A549 (cell line): ENCODE measurements at regions not wholly inside any gene's neighbourhood (a gene's known extent, or its start where the extent isn't known, plus 50 kb on each side); places are given as distances from the start of the nearest gene placed in this dataset.

Experiments
- CHD2 ChIP-seq: fragments of 150-350 bp; IDR thresholded peaks from 2 replicates; pipeline ENCODE4 v1.6.1; 2014; ENCODE audit warnings: low read length; ENCODE audit not compliant: partially characterized antibody
- HEYL ChIP-seq: fragments of 250-450 bp; sonication (Bioruptor Pico); IDR thresholded peaks from 2 replicates; pipeline ENCODE4 v1.8.0; 2021; ENCODE audit warnings: mild to moderate bottlenecking, moderate library complexity
- JUN ChIP-seq, 2 experiments: fragments of >200 bp; sonication (Bioruptor Twin); formaldehyde crosslinking; IDR thresholded peaks; 2 replicates in 1 of 2; 3 replicates in 1 of 2; pipeline ENCODE4 v1.6.1; 2016 to 2017
- NR3C1 ChIP-seq: fragments of >200 bp; sonication (Bioruptor Twin); formaldehyde crosslinking; IDR thresholded peaks from 3 replicates; pipeline ENCODE4 v1.6.1; 2017
- POLR2A ChIP-seq: IDR thresholded peaks from 2 replicates; pipeline ENCODE4 v1.6.1; 2012; ENCODE audit warnings: mild to moderate bottlenecking, low read length
- POLR2AphosphoS2 ChIP-seq: conservative IDR thresholded peaks from 2 replicates; pipeline ENCODE4 v1.6.1; 2012; ENCODE audit warnings: low read length, improper control_type of control experiment, inconsistent platforms
- RARB ChIP-seq: fragments of 250-450 bp; sonication (Bioruptor Pico); IDR thresholded peaks from 2 replicates; pipeline ENCODE4 v1.8.0; 2021; ENCODE audit warnings: mild to moderate bottlenecking, moderate library complexity
- RCOR1 ChIP-seq: fragments of 150-350 bp; IDR thresholded peaks from 2 replicates; pipeline ENCODE4 v1.6.1; 2014; ENCODE audit warnings: antibody characterized with exemption, low read length, low read depth
- TP53 ChIP-seq: fragments of 250-450 bp; sonication (Bioruptor Pico); IDR thresholded peaks from 2 replicates; pipeline ENCODE4 v1.5.0; 2021; ENCODE audit warnings: mild to moderate bottlenecking, moderate library complexity
- TF ChIP-seq, protein P1 (sequence below): fragments of >200 bp; sonication (Bioruptor Twin); formaldehyde crosslinking; IDR thresholded peaks from 3 replicates; pipeline ENCODE4 v1.5.1; 2016
- TF ChIP-seq, protein P2 (sequence below): IDR thresholded peaks from 2 replicates; pipeline ENCODE4 v1.6.1; 2012
- TF ChIP-seq, protein P3 (sequence below): fragments of 200-600 bp; sonication (generic); IDR thresholded peaks from 2 replicates; pipeline ENCODE4 v1.6.1; 2016; ENCODE audit warnings: antibody characterized with exemption, mild to moderate bottlenecking, moderate library complexity
- TF ChIP-seq, protein P4 (sequence below): IDR thresholded peaks from 2 replicates; pipeline ENCODE4 v1.6.1; 2012

DNA sequence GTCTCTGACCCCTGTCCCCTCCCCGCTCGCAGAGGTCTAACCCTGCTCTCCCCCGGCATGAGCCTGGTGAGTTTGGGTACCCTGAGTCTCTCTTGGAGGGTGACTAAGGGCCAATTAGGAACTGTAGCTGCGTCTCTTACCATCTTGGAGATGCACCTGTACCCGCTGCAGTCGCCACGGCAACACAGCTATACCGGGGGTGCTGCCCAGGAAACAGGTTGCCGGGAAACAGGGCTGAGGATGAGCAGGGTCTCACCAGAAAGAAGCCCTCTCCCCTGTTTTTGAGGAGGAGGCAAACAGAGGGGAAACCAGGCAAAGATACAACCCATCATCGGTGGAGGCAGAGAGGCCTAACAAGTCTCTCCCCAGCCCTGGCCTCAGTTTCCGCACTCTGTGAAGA lies 140.2 kb downstream of the TMEM132E start:
- no peak for TF ChIP-seq RARB (CRISPR knock-in tag)
- no peak for TF ChIP-seq POLR2A
- TF ChIP-seq JUN (IDR thresholded peaks at IDR 0.05), result no peak
- TF ChIP-seq, protein P1, sequence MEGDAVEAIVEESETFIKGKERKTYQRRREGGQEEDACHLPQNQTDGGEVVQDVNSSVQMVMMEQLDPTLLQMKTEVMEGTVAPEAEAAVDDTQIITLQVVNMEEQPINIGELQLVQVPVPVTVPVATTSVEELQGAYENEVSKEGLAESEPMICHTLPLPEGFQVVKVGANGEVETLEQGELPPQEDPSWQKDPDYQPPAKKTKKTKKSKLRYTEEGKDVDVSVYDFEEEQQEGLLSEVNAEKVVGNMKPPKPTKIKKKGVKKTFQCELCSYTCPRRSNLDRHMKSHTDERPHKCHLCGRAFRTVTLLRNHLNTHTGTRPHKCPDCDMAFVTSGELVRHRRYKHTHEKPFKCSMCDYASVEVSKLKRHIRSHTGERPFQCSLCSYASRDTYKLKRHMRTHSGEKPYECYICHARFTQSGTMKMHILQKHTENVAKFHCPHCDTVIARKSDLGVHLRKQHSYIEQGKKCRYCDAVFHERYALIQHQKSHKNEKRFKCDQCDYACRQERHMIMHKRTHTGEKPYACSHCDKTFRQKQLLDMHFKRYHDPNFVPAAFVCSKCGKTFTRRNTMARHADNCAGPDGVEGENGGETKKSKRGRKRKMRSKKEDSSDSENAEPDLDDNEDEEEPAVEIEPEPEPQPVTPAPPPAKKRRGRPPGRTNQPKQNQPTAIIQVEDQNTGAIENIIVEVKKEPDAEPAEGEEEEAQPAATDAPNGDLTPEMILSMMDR, result no peak
- no peak for TF ChIP-seq HEYL (CRISPR knock-in tag)
- no peak for TF ChIP-seq RCOR1
- TF ChIP-seq TP53 (CRISPR knock-in tag), result no peak
- TF ChIP-seq CHD2, result no peak
- TF ChIP-seq, protein P2, sequence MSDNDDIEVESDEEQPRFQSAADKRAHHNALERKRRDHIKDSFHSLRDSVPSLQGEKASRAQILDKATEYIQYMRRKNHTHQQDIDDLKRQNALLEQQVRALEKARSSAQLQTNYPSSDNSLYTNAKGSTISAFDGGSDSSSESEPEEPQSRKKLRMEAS, result no peak
- TF ChIP-seq POLR2AphosphoS2, result no peak
- TF ChIP-seq, protein P3, sequence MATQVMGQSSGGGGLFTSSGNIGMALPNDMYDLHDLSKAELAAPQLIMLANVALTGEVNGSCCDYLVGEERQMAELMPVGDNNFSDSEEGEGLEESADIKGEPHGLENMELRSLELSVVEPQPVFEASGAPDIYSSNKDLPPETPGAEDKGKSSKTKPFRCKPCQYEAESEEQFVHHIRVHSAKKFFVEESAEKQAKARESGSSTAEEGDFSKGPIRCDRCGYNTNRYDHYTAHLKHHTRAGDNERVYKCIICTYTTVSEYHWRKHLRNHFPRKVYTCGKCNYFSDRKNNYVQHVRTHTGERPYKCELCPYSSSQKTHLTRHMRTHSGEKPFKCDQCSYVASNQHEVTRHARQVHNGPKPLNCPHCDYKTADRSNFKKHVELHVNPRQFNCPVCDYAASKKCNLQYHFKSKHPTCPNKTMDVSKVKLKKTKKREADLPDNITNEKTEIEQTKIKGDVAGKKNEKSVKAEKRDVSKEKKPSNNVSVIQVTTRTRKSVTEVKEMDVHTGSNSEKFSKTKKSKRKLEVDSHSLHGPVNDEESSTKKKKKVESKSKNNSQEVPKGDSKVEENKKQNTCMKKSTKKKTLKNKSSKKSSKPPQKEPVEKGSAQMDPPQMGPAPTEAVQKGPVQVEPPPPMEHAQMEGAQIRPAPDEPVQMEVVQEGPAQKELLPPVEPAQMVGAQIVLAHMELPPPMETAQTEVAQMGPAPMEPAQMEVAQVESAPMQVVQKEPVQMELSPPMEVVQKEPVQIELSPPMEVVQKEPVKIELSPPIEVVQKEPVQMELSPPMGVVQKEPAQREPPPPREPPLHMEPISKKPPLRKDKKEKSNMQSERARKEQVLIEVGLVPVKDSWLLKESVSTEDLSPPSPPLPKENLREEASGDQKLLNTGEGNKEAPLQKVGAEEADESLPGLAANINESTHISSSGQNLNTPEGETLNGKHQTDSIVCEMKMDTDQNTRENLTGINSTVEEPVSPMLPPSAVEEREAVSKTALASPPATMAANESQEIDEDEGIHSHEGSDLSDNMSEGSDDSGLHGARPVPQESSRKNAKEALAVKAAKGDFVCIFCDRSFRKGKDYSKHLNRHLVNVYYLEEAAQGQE, result no peak
- TF ChIP-seq, protein P4, sequence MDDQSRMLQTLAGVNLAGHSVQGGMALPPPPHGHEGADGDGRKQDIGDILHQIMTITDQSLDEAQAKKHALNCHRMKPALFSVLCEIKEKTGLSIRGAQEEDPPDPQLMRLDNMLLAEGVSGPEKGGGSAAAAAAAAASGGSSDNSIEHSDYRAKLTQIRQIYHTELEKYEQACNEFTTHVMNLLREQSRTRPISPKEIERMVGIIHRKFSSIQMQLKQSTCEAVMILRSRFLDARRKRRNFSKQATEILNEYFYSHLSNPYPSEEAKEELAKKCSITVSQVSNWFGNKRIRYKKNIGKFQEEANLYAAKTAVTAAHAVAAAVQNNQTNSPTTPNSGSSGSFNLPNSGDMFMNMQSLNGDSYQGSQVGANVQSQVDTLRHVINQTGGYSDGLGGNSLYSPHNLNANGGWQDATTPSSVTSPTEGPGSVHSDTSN, result no peak
- no peak for TF ChIP-seq NR3C1
